Esophagus muscularis mucosa (tissue), 3 donors: ENCODE measurements at regions not wholly inside any gene's neighbourhood (a gene's known extent, or its start where the extent isn't known, plus 50 kb on each side); places are given as distances from the start of the nearest gene placed in this dataset.

Experiments
- POLR2A ChIP-seq: fragments of 450-650 bp; IDR thresholded peaks from one replicate; pipeline ENCODE4 v1.6.1; 2017; ENCODE audit warnings: antibody characterized with exemption, moderate library complexity, mild to moderate bottlenecking, low read depth
- POLR2AphosphoS5 ChIP-seq, 2 donors: sonication (generic); formaldehyde crosslinking; IDR thresholded peaks; one replicate each; pipeline ENCODE4 v1.6.1; 2017; ENCODE audit warnings: antibody characterized with exemption in 2 of 2
- TF ChIP-seq, protein P1 (sequence below), 3 experiments: fragments of 200-600 bp in 2 of 3; fragments of 450-650 bp in 1 of 3; sonication (generic) in 2 of 3; IDR thresholded peaks; one replicate each; pipeline ENCODE4 v1.5.1; 2017 to 2019; ENCODE audit warnings: antibody characterized with exemption in 3 of 3, mild to moderate bottlenecking in 2 of 3, moderate library complexity in 1 of 3

DNA sequence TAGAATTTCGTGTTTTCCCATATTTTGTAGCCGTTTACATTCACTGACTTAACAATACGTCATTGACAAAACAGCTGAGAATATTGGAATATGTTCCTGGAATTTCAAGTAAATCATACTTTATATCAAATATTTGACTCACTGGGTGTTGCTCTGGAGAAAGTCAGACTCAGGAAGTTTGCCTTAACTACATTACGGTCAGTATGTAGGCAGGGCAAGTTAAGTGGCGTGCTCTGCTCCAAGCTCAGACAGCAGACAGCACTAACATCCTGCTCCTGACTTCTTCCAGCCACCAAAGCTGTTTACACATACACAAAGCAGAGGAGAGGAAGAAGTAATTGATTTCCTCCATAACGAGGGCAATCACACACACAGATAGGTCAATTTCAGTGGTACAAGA is 414.6 kb downstream of the LRRIQ3 start:
- no peak for TF ChIP-seq POLR2AphosphoS5 (IDR thresholded peaks at IDR 0.05)
- TF ChIP-seq, protein P1, sequence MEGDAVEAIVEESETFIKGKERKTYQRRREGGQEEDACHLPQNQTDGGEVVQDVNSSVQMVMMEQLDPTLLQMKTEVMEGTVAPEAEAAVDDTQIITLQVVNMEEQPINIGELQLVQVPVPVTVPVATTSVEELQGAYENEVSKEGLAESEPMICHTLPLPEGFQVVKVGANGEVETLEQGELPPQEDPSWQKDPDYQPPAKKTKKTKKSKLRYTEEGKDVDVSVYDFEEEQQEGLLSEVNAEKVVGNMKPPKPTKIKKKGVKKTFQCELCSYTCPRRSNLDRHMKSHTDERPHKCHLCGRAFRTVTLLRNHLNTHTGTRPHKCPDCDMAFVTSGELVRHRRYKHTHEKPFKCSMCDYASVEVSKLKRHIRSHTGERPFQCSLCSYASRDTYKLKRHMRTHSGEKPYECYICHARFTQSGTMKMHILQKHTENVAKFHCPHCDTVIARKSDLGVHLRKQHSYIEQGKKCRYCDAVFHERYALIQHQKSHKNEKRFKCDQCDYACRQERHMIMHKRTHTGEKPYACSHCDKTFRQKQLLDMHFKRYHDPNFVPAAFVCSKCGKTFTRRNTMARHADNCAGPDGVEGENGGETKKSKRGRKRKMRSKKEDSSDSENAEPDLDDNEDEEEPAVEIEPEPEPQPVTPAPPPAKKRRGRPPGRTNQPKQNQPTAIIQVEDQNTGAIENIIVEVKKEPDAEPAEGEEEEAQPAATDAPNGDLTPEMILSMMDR (IDR thresholded peaks at IDR 0.05), result no peak
- no peak for TF ChIP-seq POLR2A
